SU-DHL-6 (cell line): ENCODE measurements at regions not wholly inside any gene's neighbourhood (a gene's known extent, or its start where the extent isn't known, plus 50 kb on each side); places are given as distances from the start of the nearest gene placed in this dataset.

ENCODE experiments used
- H2AFZ ChIP-seq: fragments of 200-600 bp; sonication (generic); 2 replicates; pipeline ENCODE4 v1.6.1; 2014; ENCODE audit warnings: low read depth, mild to moderate bottlenecking, moderate library complexity, mixed read lengths, antibody characterized with exemption, low read length; ENCODE audit not compliant: severe bottlenecking
- H3F3A ChIP-seq: fragments of 200-600 bp; shearing (Covaris generic); 2 replicates; pipeline ENCODE4 v1.6.0; 2016; ENCODE audit warnings: antibody characterized with exemption, mild to moderate bottlenecking; ENCODE audit not compliant: insufficient read depth
- H3K27ac ChIP-seq: fragments of 200-600 bp; sonication (generic); 2 replicates; pipeline ENCODE4 v1.5.1; 2016; ENCODE audit warnings: low read depth, mild to moderate bottlenecking, low read length, moderate library complexity, mixed read lengths
- H3K27me3 ChIP-seq: fragments of 200-600 bp; sonication (generic), shearing (Covaris generic); 2 replicates; pipeline ENCODE4 v1.6.0; 2014; ENCODE audit warnings: mild to moderate bottlenecking, low read length
- H3K36me3 ChIP-seq: fragments of 200-600 bp; sonication (generic); 2 replicates; pipeline ENCODE4 v1.6.1; 2014; ENCODE audit warnings: mild to moderate bottlenecking, low read length, mixed read lengths
- H3K4me2 ChIP-seq: fragments of 300-600, 200-600 bp; shearing (Covaris generic), sonication (generic); 2 replicates; pipeline ENCODE4 v1.6.0; 2014; ENCODE audit warnings: low read length, low read depth, mild to moderate bottlenecking; ENCODE audit not compliant: poor library complexity, severe bottlenecking
- H3K4me3 ChIP-seq: fragments of 200-600 bp; sonication (generic); 2 replicates; pipeline ENCODE4 v1.5.1; 2014; ENCODE audit warnings: antibody characterized with exemption, low read length, mild to moderate bottlenecking, mixed read lengths; ENCODE audit not compliant: insufficient read depth, poor library complexity, severe bottlenecking
- H3K79me2 ChIP-seq: fragments of 200-600 bp; sonication (generic); 2 replicates; pipeline ENCODE4 v1.6.1; 2014; ENCODE audit warnings: mild to moderate bottlenecking, low read length, moderate library complexity; ENCODE audit not compliant: insufficient read depth
- H3K9ac ChIP-seq: fragments of 200-600 bp; sonication (generic); 2 replicates; pipeline ENCODE4 v1.7.0; 2014; ENCODE audit warnings: mild to moderate bottlenecking, low read length
- H3K9me2 ChIP-seq: fragments of 200-600 bp; sonication (generic); replicated peaks from 2 replicates; pipeline ENCODE4 v1.6.1; 2014; ENCODE audit warnings: low read length; ENCODE audit not compliant: insufficient read depth
- H3K9me3 ChIP-seq: fragments of 200-600 bp; sonication (generic); 2 replicates; pipeline ENCODE4 v1.6.1; 2014; ENCODE audit warnings: low read length, mixed read lengths; ENCODE audit not compliant: insufficient read depth
- H4K20me1 ChIP-seq: fragments of 200-600 bp; sonication (generic); 2 replicates; pipeline ENCODE4 v1.6.1; 2014; ENCODE audit warnings: low read depth, mild to moderate bottlenecking, antibody characterized with exemption, low read length, moderate library complexity, mixed read lengths
- EZH2phosphoT487 ChIP-seq: fragments of 200-600 bp; sonication (generic), shearing (Covaris generic); conservative IDR thresholded peaks from 2 replicates; pipeline ENCODE4 v1.6.1; 2018; ENCODE audit warnings: mild to moderate bottlenecking, antibody characterized with exemption, low read length, moderate library complexity, mixed read lengths
- TF ChIP-seq, protein P1 (sequence below): fragments of 200-600 bp; sonication (generic); IDR thresholded peaks from one replicate; pipeline ENCODE4 v1.5.1; 2017; ENCODE audit warnings: antibody characterized with exemption, mild to moderate bottlenecking, low read length, moderate library complexity; ENCODE audit not compliant: insufficient read depth, poor library complexity, severe bottlenecking

DNA sequence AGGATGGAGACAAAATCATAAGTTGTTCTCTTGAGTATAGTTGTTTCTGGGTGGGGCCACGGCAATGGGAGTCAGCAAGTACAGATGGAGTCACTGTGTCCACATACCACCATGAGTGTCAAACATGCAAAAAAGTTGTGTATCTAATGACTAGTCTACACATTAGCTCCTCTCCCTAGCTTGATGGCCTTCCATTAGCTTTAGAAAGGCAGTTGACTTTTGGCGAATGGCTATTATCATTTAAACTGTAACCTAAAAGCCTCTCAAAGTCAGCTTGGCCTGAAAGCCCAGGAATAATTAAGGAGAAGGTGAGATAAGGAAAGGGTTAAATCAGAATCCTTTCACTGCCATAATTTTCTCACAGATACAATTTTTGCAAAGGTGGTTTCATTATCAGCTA lies 95.5 kb upstream of the MEOX2 start:
- Histone ChIP-seq H3K9me3 (no peaks in the 10 kb centered on the region), H3F3A (no peaks in the 10 kb centered on the region), H3K27me3 (no peaks in the 10 kb centered on the region), H3K9ac (no peak overlapping the region), H4K20me1 (no peaks in the 10 kb centered on the region), H3K4me2 (no peak overlapping the region), H3K9me2 (no peaks in the 10 kb centered on the region), H3K27ac (no peak overlapping the region), H3K36me3 (no peaks in the 10 kb centered on the region), H3K79me2 (no peaks in the 10 kb centered on the region), H3K4me3 (no peak overlapping the region), H2AFZ (no peak overlapping the region)
- no peak for TF ChIP-seq EZH2phosphoT487
- TF ChIP-seq, protein P1, sequence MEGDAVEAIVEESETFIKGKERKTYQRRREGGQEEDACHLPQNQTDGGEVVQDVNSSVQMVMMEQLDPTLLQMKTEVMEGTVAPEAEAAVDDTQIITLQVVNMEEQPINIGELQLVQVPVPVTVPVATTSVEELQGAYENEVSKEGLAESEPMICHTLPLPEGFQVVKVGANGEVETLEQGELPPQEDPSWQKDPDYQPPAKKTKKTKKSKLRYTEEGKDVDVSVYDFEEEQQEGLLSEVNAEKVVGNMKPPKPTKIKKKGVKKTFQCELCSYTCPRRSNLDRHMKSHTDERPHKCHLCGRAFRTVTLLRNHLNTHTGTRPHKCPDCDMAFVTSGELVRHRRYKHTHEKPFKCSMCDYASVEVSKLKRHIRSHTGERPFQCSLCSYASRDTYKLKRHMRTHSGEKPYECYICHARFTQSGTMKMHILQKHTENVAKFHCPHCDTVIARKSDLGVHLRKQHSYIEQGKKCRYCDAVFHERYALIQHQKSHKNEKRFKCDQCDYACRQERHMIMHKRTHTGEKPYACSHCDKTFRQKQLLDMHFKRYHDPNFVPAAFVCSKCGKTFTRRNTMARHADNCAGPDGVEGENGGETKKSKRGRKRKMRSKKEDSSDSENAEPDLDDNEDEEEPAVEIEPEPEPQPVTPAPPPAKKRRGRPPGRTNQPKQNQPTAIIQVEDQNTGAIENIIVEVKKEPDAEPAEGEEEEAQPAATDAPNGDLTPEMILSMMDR, result no peak

DNA sequence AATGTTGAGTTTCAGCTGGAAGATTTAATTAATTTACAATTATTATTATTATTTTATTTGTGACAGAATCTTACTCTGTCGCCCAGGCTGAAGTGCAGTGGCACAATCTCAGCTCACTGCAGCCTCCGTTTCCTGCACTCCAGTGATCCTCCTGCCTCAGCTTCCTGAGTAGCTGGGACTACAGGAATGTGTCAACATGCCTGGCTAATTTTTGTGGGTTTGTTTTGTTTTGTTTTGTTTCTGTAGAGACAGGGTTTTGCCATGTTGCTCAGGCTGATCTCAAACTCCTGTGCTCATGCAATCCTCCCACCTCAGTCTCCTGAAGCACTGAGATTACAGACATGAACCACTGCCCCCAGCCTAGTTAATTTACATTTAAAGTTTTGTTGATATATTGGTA lies 93.8 kb upstream of the MEOX2 start:
- Histone ChIP-seq H3K27me3 (no peaks in the 10 kb centered on the region), H3K4me2 (no peak overlapping the region), H3F3A (no peaks in the 10 kb centered on the region), H3K4me3 (no peak overlapping the region), H3K9me3 (no peaks in the 10 kb centered on the region), H2AFZ (no peak overlapping the region), H3K27ac (no peak overlapping the region), H3K9me2 (no peaks in the 10 kb centered on the region), H3K36me3 (no peaks in the 10 kb centered on the region), H3K79me2 (no peaks in the 10 kb centered on the region), H4K20me1 (no peaks in the 10 kb centered on the region), H3K9ac (no peak overlapping the region)
- no peak for TF ChIP-seq EZH2phosphoT487
- TF ChIP-seq, protein P1, result no peak

DNA sequence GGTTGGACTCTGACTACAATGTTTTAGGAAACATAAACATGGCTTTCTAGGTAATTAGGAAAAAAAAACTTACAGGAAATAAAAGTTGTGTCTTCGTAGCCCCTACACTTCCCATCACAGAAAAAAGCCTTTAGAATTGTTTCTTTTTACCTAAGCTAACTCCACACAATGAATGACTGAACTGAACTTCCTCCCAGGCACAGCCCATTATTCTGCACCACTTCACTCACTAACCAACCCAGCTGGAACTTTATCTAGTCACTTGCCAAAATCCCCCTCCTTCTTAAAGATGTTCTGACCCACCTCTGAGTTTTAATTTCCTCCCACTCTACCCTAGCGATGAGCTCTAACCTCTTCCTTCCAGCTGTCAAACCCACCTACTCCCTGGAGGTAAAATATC lies 91.7 kb upstream of the MEOX2 start:
- Histone ChIP-seq H3K36me3 (no peaks in the 10 kb centered on the region), H3K9ac (no peak overlapping the region), H3K4me3 (no peak overlapping the region), H3K79me2 (no peaks in the 10 kb centered on the region), H3K9me2 (no peaks in the 10 kb centered on the region), H2AFZ (no peak overlapping the region), H3K27me3 (no peaks in the 10 kb centered on the region), H3K4me2 (no peak overlapping the region), H3K27ac (no peak overlapping the region), H3F3A (no peaks in the 10 kb centered on the region), H4K20me1 (no peaks in the 10 kb centered on the region), H3K9me3 (no peaks in the 10 kb centered on the region)
- TF ChIP-seq, protein P1, result no peak
- TF ChIP-seq EZH2phosphoT487, result no peak
